Right renal pelvis (tissue), 4 donors: ENCODE measurements at regions not wholly inside any gene's neighbourhood (a gene's known extent, or its start where the extent isn't known, plus 50 kb on each side); places are given as distances from the start of the nearest gene placed in this dataset.
"Not testable (repeated sequence)": the region's sequence is repeated elsewhere in the genome, so short reads cannot be mapped to it uniquely, and the experiment has no call there.

Experiments
- DNase-seq, 4 donors: peaks; one replicate each; pipeline ENCODE4 v3.0.0-alpha.2; 2013; ENCODE audit warnings: low read depth in 4 of 4, low spot score in 3 of 4, missing footprints in 1 of 4

GRCh38 chr1:70811815-70812214 is 235.8 kb downstream of the PTGER3 start:
- no peak for DNase-seq

GRCh38 chr1:70812442-70813109 is 235.0 kb downstream of the PTGER3 start:
- no peak for DNase-seq

DNA sequence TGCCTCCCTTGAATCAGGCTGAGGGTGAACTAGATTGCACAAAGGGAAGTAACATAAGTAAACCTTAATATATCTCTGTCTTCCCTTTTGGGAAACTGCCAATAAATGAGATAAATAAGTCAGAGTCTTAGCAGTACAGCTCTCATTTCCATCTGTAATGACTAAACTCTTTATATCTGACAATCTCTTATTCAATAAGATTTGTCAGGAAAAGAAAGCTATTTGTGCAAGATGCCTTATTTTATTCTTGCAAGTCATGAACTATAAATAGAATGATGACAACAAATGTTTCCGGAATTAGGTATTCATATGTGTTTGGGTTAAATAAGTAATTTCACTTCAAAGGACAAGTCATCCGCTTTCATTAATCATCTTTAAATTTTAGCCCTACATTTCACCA is 229.2 kb downstream of the PTGER3 start:
- no peak for DNase-seq

- DNase-seq, result no peak
Observed at GRCh38 chr1:70819231-70819630, 228.4 kb downstream of the PTGER3 start.

DNA sequence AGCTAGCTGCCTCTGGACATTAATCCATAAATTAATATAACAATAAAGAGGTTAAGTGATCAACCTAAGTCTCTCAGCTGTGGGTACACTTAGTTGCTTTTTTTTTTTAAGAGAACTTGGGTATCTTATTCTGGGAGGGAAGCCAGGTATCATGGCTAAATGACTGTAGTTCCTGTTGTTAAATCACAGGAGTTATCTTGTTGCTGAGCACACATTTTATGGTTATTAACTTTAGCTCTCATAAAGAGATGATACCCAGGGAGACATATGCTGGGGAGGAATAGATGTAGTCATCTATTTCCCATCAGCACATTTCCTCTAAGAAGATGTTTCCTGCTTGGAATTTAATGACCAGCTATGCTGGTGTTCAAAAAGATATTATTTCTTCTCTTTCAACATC is 227.8 kb downstream of the PTGER3 start:
- DNase-seq, result no peak

- no peak for DNase-seq
Observed at GRCh38 chr1:70820396-70820795, 227.2 kb downstream of the PTGER3 start.

DNA sequence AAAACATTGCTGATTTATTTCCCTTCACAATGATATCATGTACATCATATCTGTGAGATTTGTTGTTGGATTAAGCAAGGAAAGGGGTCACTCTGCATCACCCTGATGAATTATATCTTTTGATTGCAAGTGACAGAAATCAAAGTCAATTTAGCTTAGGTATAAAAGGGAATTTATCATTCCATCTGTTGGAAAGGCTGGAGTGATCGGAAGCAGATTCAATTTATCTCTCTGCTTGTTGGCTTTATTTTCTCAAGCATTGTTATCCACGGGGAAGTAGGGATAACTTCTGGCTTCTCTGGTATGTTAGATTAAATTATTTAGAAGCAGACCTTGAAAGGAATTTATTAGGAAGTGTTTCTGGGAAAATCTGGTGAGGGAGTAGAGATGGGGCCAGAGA is 226.6 kb downstream of the PTGER3 start:
- no peak for DNase-seq

DNA sequence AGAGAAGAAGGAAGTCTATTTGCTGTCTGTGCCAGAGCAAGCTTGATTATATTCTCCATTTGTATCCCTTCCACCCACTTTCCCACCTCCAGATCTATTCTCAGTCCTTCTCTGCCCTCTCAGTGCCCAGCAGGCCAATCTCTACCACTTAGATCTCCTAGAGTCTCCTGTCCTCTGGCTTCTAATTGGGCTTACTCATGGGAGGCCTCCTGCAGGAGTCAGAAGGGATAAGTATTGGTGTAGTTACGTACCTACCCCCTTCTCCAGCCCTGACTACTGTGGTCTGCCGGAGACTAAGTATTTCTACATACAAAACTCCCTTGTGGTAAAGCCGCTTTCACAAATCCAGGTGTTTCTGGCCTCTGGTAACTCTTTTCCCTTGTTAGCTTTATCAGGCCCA is 221.2 kb downstream of the PTGER3 start:
- DNase-seq, result no peak

DNA sequence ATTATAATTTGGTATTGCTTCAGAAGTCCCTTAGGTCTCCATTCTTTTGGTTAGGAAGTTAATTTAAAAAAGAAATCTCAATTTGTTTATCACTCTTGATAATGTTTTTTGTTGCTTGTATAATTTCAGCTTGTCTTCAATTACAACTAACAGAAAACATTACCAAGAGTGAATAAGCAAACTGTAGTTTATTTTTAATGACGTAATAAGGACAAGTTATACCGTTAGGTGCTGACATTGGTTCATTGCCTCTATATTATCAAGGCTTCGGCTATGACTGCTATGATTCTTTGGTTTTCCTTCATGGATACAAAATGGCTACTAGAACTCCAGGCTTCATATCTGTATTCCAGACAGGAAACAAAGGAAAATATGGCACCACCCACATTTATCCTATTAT is 220.6 kb downstream of the PTGER3 start:
- no peak for DNase-seq

- DNase-seq, result no peak
Observed at GRCh38 chr1:70828177-70828576, 219.4 kb downstream of the PTGER3 start.

DNA sequence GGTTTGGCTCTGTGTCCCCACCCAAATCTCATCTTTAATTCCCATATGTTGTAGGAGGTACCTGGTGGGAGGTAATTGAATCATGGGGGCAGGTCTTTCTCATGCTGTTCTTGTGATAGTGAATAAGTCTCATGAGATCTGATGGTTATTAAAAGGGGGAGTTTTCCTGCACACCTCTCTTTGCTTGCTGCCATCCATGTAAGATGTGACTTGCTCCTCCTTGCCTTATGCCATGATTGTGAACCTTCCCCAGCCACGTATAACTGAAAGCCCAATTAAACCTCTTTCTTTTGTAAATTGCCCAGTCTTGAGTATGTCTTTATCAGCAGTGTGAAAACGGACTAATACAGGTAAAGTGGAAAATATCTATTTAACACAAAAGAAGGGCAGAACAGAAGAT is 213.3 kb downstream of the PTGER3 start:
- DNase-seq, result not testable (repeated sequence)

DNA sequence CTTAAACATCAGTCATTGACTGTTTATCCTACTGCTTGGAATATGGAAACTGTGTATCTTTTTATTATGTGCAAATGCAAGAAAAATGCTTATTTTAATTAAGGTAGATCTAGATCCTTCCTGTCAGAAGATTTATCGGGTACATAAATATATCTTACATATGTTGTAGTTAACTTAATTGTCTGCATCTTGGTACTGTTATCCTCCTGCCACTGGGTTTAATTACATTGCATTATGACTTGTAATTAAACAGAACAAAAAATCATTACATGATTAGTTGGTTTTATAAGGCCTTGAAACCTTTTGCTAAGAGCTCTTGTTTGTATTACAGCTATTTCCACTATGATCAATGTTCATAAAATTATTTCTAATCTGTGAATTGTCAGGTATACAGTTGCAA is 211.2 kb downstream of the PTGER3 start:
- DNase-seq, result no peak

DNA sequence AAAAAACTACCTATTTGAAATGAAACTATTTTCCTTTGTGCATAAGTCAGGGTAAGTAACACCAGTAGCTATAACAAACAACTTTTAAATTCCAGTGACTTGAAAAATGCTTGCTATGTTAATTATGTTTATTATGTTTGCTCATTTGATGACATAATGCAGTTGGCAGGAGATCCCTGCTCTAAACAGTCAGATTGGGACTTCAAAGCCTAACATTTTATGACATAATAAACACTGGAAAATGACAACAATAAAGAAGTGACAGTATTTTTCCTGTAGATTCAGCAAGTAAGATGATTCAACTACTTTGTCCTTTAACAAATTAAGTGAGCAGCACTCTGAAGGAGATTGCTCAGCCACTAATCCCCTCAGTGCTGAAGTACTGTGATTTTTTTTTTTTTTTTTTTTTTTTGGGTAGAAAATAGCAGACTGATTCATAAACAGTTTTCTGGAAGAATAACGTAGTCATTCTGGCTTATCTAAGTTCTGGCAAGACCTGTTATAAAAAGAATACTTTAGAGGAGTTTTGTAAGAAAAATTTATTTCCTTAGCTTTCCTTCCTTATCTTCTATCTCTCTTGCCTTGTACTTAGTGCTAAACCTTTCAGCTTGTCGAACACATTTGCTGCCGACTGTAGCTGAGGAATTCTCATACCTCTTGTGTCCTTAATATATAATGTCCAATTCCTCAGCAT is 207.2 kb downstream of the PTGER3 start:
- DNase-seq, result no peak

GRCh38 chr1:70842562-70842961 is 205.1 kb downstream of the PTGER3 start:
- no peak for DNase-seq

DNA sequence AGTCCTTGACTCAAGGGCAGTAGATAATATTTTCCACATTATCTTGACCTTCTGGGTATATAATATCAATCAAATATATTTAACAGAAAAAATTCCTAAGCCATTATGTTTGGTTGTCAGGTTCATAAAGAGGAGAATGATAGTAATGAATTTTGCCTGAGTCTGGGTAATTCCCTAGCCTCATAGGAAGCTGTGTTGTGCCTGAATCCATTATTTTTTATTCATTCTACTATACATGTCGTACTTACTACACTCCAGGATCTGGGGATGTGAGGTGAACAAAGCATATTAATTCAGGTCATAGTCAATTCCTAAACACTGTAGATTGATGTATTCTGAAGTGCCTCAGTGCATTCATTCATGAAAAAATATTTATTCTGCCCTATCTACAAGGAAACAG is 204.2 kb downstream of the PTGER3 start:
- DNase-seq, result no peak

DNA sequence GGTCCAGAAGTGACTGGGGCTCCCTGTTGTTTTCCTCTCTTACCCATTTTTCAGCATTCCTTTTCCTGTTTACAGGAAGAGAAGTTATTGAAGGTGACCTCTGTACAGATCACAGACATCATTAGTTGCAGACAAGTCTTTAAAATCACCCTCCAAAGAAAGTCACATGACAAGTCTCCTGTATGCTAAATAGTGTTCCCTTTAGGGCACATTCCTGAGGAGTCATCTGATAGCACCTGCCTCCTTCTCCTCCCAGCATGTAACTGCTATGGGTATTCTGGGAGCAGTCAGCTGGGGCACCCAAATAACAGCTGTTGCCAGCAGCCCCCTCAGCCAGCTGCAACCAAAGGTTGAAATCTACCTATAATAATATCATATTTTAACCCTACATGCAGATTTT is 200.6 kb downstream of the PTGER3 start:
- DNase-seq, result no peak

GRCh38 chr1:70855203-70855602 is 192.4 kb downstream of the PTGER3 start:
- no peak for DNase-seq

GRCh38 chr1:70856201-70856600 is 191.4 kb downstream of the PTGER3 start:
- DNase-seq, result no peak

DNA sequence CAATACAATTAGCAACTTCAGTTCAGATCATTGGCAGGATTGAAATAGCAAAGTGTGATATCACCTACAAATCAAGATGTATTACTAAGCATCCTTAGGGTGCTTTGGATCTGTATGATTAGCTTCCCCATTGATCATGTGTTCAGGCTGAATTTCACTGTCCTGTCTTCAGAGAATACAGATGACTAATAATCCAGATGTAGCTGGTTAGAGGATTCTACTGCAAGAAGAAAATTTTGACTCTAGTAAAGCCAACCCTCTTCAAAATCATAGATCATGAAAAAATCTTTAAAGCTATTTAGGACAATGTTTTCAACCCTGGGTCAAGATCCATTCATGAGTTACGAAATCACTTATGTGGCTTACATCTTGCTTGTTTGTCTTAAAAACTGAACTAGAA is 184.4 kb downstream of the PTGER3 start:
- no peak for DNase-seq

- no peak for DNase-seq
Observed at GRCh38 chr1:70864302-70864701, 183.3 kb downstream of the PTGER3 start.

DNA sequence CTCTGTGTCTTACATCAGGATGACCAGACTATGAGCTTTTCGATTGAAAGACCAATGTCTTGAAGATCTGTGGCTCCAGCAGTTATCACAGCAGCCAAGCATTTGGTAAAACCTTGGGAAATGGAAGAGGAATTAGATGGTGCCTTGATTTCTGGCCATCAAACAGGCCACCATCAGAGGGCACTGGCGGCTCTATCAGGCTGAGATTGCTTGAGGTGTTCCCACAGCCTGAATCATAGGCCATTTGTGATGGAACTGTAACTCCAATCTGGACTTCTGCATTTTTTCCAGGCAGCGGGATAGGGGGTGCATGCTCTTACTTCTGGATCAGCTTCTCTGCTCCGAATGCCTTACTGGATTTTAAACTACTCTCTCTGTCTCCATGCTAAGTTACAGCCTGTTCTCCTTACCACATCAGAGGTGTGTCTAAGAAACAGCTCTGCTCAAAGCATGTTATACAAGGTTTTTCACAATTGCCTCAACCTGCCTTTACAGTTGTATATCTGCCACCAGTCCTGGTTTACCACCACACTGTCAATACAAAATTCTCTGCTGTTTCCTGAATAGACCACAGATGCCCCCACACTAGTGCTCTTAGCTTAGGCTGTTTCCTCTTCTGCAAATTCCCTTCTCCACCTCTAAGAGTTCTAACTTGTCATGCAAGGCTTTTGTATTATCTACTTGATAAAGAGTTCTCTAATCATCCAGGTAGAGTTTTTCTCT is 180.9 kb downstream of the PTGER3 start:
- no peak for DNase-seq

- no peak for DNase-seq
Observed at GRCh38 chr1:70871790-70872189, 175.8 kb downstream of the PTGER3 start.
